MCF 10A (cell line): ENCODE measurements at regions not wholly inside any gene's neighbourhood (a gene's known extent, or its start where the extent isn't known, plus 50 kb on each side); places are given as distances from the start of the nearest gene placed in this dataset.
"Not testable (repeated sequence)": the region's sequence is repeated elsewhere in the genome, so short reads cannot be mapped to it uniquely, and the experiment has no call there.

Experiments used
- BruUV-seq: library from RNA; stranded (reverse); fragments of 400-500 nt; replicated peaks from 2 replicates; lab custom pipeline; 2021; lab: Mats Ljungman, UMichigan
- CTCF ChIA-PET: fragments of 300-600 bp; sonication (Branson Sonifier 250); formaldehyde crosslinking; extraction: SDS; loops from one replicate; lab custom pipeline; 2021; ENCODE audit warnings: antibody characterized with exemption, inconsistent platforms; lab: Yijun Ruan, JAX
- POLR2A ChIA-PET: fragments of 300-600, 350-650 bp; sonication (Branson Sonifier 250); formaldehyde crosslinking; extraction: SDS; loops from one replicate; lab custom pipeline; 2020; ENCODE audit warnings: antibody characterized with exemption, inconsistent platforms; lab: Yijun Ruan, JAX
- DNase-seq: peaks from one replicate; pipeline ENCODE4 v3.0.0-alpha.2; 2018; ENCODE audit not compliant: unreplicated experiment
- H3K27ac Mint-ChIP-seq: one replicate; pipeline ENCODE4 v1.8.0; 2022; ENCODE audit warnings: mild to moderate bottlenecking, low read depth, mixed read lengths; ENCODE audit not compliant: unreplicated experiment
- H3K27me3 Mint-ChIP-seq: one replicate; pipeline ENCODE4 v1.8.0; 2022; ENCODE audit warnings: mixed read lengths; ENCODE audit not compliant: insufficient read depth, unreplicated experiment
- H3K36me3 Mint-ChIP-seq: one replicate; pipeline ENCODE4 v1.8.0; 2022; ENCODE audit warnings: mild to moderate bottlenecking, moderate library complexity, mixed read lengths; ENCODE audit not compliant: insufficient read depth, unreplicated experiment
- H3K4me1 Mint-ChIP-seq: one replicate; pipeline ENCODE4 v1.8.0; 2022; ENCODE audit warnings: mixed read lengths; ENCODE audit not compliant: insufficient read depth, unreplicated experiment
- H3K4me3 Mint-ChIP-seq: one replicate; pipeline ENCODE4 v1.8.0; 2022; ENCODE audit warnings: mild to moderate bottlenecking, moderate library complexity, mixed read lengths; ENCODE audit not compliant: unreplicated experiment
- H3K9me3 Mint-ChIP-seq: one replicate; pipeline ENCODE4 v1.8.0; 2022; ENCODE audit warnings: mixed read lengths; ENCODE audit not compliant: unreplicated experiment
- CTCF ChIP-seq: fragments of 200-600 bp; IDR thresholded peaks from one replicate; pipeline ENCODE4 v1.8.0; 2022; ENCODE audit warnings: antibody characterized with exemption, mild to moderate bottlenecking; ENCODE audit not compliant: unreplicated experiment
- intact Hi-C: fragments of 100-400 bp; cut with micrococcal nuclease; formaldehyde crosslinking; loops from 2 replicates; pipeline ENCODE4 v1.14.1; 2022

GRCh38 chr14:105951399-105951798, 425.0 kb downstream of the TMEM121 start:
- H3K27me3 Mint-ChIP-seq: peaks cover 20% of the 10 kb centered on the region
- no TSS peak for BruUV-seq
- no peak for DNase-seq
- TF ChIP-seq CTCF: no peak
- no peak overlapping the region for H3K4me3 Mint-ChIP-seq
- H3K27ac Mint-ChIP-seq: no peak overlapping the region
- intact Hi-C loops: no loop called here
- CTCF ChIA-PET: interaction anchor here (0.7 kb wide), 1 partner anchor 9 kb away, joined by 4 read pairs; no protein-coding TSS in a partner anchor
- no peaks in the 10 kb centered on the region for H3K9me3 Mint-ChIP-seq
- H3K36me3 Mint-ChIP-seq: no peaks in the 10 kb centered on the region
- no peaks in the 10 kb centered on the region for H3K4me1 Mint-ChIP-seq
- POLR2A ChIA-PET: no interaction called here

- Mint-ChIP-seq H3K27ac (no peak overlapping the region), H3K9me3 (no peaks in the 10 kb centered on the region), H3K4me3 (no peak overlapping the region), H3K36me3 (no peaks in the 10 kb centered on the region), H3K27me3 (peaks cover 20% of the 10 kb centered on the region), H3K4me1 (no peaks in the 10 kb centered on the region)
- ChIA-PET POLR2A (no interaction called here), CTCF (interaction anchor here (1.6 kb wide), 1 partner anchor 8 kb away, joined by 6 read pairs; no protein-coding TSS in a partner anchor)
- no peak for DNase-seq
- TF ChIP-seq CTCF: no peak
- no TSS peak for BruUV-seq
- intact Hi-C loops: no loop called here
These were observed 425.8 kb downstream of the TMEM121 start for GRCh38 chr14:105952222-105952621.

GRCh38 chr14:105952826-105953225, 426.4 kb downstream of the TMEM121 start:
- CTCF ChIA-PET: interaction anchor here (1.6 kb wide), 1 partner anchor 9 kb away, joined by 6 read pairs; no protein-coding TSS in a partner anchor
- H3K9me3 Mint-ChIP-seq: no peaks in the 10 kb centered on the region
- H3K27me3 Mint-ChIP-seq: peaks cover 20% of the 10 kb centered on the region
- POLR2A ChIA-PET: no interaction called here
- intact Hi-C loops: no loop called here
- H3K27ac Mint-ChIP-seq: no peak overlapping the region
- no peaks in the 10 kb centered on the region for H3K4me1 Mint-ChIP-seq
- BruUV-seq: no TSS peak
- no peaks in the 10 kb centered on the region for H3K36me3 Mint-ChIP-seq
- no peak for DNase-seq
- no peak for TF ChIP-seq CTCF
- no peak overlapping the region for H3K4me3 Mint-ChIP-seq

- H3K27me3 Mint-ChIP-seq, H3K9me3 Mint-ChIP-seq, intact Hi-C loops, CTCF ChIA-PET, POLR2A ChIA-PET, H3K36me3 Mint-ChIP-seq, DNase-seq, H3K4me3 Mint-ChIP-seq, BruUV-seq, H3K4me1 Mint-ChIP-seq, H3K27ac Mint-ChIP-seq: not testable (repeated sequence)
These were observed 435.2 kb downstream of the TMEM121 start for GRCh38 chr14:105961625-105962024.

GRCh38 chr14:105962532-105962931, 436.1 kb downstream of the TMEM121 start:
- Mint-ChIP-seq H3K27me3 (peaks cover 9% of the 10 kb centered on the region), H3K4me3 (no peak overlapping the region), H3K36me3 (no peaks in the 10 kb centered on the region), H3K27ac (no peak overlapping the region), H3K4me1 (no peaks in the 10 kb centered on the region), H3K9me3 (peaks cover 7% of the 10 kb centered on the region)
- no peak for TF ChIP-seq CTCF
- BruUV-seq: no TSS peak
- ChIA-PET POLR2A (no interaction called here), CTCF (no interaction called here)
- DNase-seq: no peak
- intact Hi-C loops: no loop called here
